Adrenal gland (tissue), 5 donors: ENCODE measurements at regions not wholly inside any gene's neighbourhood (a gene's known extent, or its start where the extent isn't known, plus 50 kb on each side); places are given as distances from the start of the nearest gene placed in this dataset.

ENCODE experiments used
- POLR2A ChIP-seq, 2 donors: fragments of 450-650 bp; IDR thresholded peaks; one replicate each; pipeline ENCODE4 v1.6.1; 2017; ENCODE audit warnings: antibody characterized with exemption in 2 of 2, mild to moderate bottlenecking in 2 of 2, moderate library complexity in 1 of 2
- TF ChIP-seq, protein P1 (sequence below), 6 experiments: fragments of 450-650 bp in 4 of 6; fragments of 200-600 bp in 2 of 6; sonication (generic) in 1 of 6; IDR thresholded peaks; 1 replicate in 5 of 6; 2 replicates in 1 of 6; pipeline versions ENCODE4 v1.5.1 to v1.8.0; 2016 to 2021; ENCODE audit warnings: antibody characterized with exemption in 6 of 6, mild to moderate bottlenecking in 2 of 6, moderate library complexity in 1 of 6
- donor health status: DM: no; HTN: no; CAD: no.

DNA sequence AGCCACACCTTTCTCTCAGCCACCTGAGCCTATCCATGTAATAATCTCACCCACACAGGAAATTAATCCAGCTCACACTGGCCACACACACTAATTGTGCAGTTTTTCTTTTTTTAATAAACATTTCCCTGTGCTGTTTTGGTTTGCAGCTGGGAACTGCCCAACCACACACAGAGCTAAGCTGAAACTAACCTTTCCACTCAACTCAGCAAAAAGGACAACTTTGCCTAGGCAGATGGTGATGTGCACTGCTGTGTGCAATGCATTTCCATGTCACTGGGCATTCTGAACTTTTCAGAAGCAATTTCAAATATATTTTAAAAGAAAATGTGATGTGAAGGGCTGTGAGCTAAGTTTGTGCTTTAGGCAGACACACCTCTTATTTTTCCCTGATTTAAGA, 70.0 kb upstream of the TLL1 start:
- TF ChIP-seq, protein P1, sequence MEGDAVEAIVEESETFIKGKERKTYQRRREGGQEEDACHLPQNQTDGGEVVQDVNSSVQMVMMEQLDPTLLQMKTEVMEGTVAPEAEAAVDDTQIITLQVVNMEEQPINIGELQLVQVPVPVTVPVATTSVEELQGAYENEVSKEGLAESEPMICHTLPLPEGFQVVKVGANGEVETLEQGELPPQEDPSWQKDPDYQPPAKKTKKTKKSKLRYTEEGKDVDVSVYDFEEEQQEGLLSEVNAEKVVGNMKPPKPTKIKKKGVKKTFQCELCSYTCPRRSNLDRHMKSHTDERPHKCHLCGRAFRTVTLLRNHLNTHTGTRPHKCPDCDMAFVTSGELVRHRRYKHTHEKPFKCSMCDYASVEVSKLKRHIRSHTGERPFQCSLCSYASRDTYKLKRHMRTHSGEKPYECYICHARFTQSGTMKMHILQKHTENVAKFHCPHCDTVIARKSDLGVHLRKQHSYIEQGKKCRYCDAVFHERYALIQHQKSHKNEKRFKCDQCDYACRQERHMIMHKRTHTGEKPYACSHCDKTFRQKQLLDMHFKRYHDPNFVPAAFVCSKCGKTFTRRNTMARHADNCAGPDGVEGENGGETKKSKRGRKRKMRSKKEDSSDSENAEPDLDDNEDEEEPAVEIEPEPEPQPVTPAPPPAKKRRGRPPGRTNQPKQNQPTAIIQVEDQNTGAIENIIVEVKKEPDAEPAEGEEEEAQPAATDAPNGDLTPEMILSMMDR (IDR thresholded peaks at IDR 0.05): no peak
- no peak for TF ChIP-seq POLR2A (IDR thresholded peaks at IDR 0.05)
